ENCODE measurements at regions not wholly inside any gene's neighbourhood (a gene's known extent, or its start where the extent isn't known, plus 50 kb on each side); places are given as distances from the start of the nearest gene placed in this dataset.

DNA sequence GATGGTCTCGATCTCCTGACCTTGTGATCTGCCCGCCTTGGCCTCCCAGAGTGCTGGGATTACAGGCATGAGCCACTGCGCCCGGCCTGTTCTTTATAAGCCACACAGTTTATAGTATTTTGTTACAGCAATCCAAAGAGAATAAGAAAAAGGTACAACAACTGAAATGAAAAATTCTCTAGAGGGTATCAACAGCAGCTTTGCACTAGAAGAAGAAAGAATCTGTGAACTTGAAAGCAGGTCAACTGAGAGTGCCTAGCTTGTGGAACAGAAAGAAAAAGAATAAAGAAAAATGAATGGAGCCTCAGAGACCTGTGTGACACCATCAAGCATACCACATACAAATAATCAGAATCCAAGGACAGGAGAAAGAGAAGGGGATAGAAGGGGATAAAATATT, 66.8 kb upstream of the CTLA4 start (continued):
- TF ChIP-seq, protein P1, sequence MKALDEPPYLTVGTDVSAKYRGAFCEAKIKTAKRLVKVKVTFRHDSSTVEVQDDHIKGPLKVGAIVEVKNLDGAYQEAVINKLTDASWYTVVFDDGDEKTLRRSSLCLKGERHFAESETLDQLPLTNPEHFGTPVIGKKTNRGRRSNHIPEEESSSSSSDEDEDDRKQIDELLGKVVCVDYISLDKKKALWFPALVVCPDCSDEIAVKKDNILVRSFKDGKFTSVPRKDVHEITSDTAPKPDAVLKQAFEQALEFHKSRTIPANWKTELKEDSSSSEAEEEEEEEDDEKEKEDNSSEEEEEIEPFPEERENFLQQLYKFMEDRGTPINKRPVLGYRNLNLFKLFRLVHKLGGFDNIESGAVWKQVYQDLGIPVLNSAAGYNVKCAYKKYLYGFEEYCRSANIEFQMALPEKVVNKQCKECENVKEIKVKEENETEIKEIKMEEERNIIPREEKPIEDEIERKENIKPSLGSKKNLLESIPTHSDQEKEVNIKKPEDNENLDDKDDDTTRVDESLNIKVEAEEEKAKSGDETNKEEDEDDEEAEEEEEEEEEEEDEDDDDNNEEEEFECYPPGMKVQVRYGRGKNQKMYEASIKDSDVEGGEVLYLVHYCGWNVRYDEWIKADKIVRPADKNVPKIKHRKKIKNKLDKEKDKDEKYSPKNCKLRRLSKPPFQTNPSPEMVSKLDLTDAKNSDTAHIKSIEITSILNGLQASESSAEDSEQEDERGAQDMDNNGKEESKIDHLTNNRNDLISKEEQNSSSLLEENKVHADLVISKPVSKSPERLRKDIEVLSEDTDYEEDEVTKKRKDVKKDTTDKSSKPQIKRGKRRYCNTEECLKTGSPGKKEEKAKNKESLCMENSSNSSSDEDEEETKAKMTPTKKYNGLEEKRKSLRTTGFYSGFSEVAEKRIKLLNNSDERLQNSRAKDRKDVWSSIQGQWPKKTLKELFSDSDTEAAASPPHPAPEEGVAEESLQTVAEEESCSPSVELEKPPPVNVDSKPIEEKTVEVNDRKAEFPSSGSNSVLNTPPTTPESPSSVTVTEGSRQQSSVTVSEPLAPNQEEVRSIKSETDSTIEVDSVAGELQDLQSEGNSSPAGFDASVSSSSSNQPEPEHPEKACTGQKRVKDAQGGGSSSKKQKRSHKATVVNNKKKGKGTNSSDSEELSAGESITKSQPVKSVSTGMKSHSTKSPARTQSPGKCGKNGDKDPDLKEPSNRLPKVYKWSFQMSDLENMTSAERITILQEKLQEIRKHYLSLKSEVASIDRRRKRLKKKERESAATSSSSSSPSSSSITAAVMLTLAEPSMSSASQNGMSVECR (CRISPR knock-in tag; IDR thresholded peaks at IDR 0.05; ENCODE audit: borderline replicate concordance) = no peak
- TF ChIP-seq RELA (CRISPR knock-in tag; IDR thresholded peaks at IDR 0.05; ENCODE audit: borderline replicate concordance) (no peak), MXD4 (CRISPR knock-in tag; IDR thresholded peaks at IDR 0.05; ENCODE audit: borderline replicate concordance) (no peak), ZNF219 (CRISPR knock-in tag; IDR thresholded peaks at IDR 0.05; ENCODE audit: borderline replicate concordance) (no peak)
- TF ChIP-seq, protein P2, sequence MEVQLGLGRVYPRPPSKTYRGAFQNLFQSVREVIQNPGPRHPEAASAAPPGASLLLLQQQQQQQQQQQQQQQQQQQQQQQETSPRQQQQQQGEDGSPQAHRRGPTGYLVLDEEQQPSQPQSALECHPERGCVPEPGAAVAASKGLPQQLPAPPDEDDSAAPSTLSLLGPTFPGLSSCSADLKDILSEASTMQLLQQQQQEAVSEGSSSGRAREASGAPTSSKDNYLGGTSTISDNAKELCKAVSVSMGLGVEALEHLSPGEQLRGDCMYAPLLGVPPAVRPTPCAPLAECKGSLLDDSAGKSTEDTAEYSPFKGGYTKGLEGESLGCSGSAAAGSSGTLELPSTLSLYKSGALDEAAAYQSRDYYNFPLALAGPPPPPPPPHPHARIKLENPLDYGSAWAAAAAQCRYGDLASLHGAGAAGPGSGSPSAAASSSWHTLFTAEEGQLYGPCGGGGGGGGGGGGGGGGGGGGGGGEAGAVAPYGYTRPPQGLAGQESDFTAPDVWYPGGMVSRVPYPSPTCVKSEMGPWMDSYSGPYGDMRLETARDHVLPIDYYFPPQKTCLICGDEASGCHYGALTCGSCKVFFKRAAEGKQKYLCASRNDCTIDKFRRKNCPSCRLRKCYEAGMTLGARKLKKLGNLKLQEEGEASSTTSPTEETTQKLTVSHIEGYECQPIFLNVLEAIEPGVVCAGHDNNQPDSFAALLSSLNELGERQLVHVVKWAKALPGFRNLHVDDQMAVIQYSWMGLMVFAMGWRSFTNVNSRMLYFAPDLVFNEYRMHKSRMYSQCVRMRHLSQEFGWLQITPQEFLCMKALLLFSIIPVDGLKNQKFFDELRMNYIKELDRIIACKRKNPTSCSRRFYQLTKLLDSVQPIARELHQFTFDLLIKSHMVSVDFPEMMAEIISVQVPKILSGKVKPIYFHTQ (CRISPR knock-in tag; IDR thresholded peaks at IDR 0.05) = no peak
- TF ChIP-seq, protein P3, sequence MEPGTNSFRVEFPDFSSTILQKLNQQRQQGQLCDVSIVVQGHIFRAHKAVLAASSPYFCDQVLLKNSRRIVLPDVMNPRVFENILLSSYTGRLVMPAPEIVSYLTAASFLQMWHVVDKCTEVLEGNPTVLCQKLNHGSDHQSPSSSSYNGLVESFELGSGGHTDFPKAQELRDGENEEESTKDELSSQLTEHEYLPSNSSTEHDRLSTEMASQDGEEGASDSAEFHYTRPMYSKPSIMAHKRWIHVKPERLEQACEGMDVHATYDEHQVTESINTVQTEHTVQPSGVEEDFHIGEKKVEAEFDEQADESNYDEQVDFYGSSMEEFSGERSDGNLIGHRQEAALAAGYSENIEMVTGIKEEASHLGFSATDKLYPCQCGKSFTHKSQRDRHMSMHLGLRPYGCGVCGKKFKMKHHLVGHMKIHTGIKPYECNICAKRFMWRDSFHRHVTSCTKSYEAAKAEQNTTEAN (CRISPR knock-in tag; IDR thresholded peaks at IDR 0.05) = no peak
- TF ChIP-seq, protein P4, sequence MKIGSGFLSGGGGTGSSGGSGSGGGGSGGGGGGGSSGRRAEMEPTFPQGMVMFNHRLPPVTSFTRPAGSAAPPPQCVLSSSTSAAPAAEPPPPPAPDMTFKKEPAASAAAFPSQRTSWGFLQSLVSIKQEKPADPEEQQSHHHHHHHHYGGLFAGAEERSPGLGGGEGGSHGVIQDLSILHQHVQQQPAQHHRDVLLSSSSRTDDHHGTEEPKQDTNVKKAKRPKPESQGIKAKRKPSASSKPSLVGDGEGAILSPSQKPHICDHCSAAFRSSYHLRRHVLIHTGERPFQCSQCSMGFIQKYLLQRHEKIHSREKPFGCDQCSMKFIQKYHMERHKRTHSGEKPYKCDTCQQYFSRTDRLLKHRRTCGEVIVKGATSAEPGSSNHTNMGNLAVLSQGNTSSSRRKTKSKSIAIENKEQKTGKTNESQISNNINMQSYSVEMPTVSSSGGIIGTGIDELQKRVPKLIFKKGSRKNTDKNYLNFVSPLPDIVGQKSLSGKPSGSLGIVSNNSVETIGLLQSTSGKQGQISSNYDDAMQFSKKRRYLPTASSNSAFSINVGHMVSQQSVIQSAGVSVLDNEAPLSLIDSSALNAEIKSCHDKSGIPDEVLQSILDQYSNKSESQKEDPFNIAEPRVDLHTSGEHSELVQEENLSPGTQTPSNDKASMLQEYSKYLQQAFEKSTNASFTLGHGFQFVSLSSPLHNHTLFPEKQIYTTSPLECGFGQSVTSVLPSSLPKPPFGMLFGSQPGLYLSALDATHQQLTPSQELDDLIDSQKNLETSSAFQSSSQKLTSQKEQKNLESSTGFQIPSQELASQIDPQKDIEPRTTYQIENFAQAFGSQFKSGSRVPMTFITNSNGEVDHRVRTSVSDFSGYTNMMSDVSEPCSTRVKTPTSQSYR (CRISPR knock-in tag; IDR thresholded peaks at IDR 0.05) = no peak

DNA sequence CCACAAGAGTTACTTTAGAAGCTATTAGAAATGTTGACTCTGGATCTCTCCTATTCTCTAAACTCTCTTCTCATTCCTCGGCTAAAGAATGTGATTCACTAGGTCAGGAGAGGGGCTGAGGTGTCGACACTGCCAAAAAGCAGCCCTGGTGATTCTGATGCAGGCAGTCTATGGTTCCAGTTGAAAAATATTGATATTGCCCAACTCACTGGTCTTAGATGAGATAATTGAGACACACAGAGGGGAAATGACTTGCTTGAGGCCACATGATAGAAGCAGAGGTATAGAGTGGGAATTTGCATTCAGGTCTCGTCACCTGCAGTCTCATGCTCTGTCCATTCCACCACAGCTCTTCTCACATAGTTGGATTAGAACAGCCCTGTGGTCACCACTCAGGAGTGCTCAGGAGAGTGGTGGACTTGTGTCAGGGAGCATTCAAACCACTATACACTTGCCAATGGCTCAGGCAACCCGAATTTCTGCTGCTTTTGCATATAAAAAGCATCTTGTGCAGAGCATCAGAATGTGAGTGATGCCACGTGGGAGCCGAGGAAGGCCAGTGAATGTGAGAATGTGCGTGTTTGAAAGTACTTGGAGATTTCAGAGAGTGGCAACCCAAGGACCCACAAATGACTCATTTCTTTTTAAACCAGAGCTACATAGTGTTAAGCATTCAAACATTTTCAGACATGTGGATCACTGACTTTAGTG, 65.1 kb upstream of the CTLA4 start:
- no peak for DNase-seq (ENCODE audit: low spot score)
- ATAC-seq = no peak
- H3K27me3 Mint-ChIP-seq (ENCODE audit: low read depth) = no peaks in the 10 kb centered on the region
- H3K4me3 Mint-ChIP-seq = no peak overlapping the region
- ChIA-PET CTCF (no interaction called here), POLR2A (no interaction called here)
- no peaks in the 10 kb centered on the region for H3K36me3 Mint-ChIP-seq
- H3K9me3 Mint-ChIP-seq = peaks cover 11% of the 10 kb centered on the region
- no peak overlapping the region for H3K27ac Mint-ChIP-seq
- peaks cover 6% of the 10 kb centered on the region; the same call in 1 of the 2 replicates for H3K4me1 Mint-ChIP-seq
- TF ChIP-seq FOXK1 (CRISPR knock-in tag; IDR thresholded peaks at IDR 0.05) = no peak
- no peak for TF ChIP-seq SMAD4 (CRISPR knock-in tag; IDR thresholded peaks at IDR 0.05)
- TF ChIP-seq, protein P5, sequence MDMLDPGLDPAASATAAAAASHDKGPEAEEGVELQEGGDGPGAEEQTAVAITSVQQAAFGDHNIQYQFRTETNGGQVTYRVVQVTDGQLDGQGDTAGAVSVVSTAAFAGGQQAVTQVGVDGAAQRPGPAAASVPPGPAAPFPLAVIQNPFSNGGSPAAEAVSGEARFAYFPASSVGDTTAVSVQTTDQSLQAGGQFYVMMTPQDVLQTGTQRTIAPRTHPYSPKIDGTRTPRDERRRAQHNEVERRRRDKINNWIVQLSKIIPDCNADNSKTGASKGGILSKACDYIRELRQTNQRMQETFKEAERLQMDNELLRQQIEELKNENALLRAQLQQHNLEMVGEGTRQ (CRISPR knock-in tag; IDR thresholded peaks at IDR 0.05) = no peak
- TF ChIP-seq, protein P6, sequence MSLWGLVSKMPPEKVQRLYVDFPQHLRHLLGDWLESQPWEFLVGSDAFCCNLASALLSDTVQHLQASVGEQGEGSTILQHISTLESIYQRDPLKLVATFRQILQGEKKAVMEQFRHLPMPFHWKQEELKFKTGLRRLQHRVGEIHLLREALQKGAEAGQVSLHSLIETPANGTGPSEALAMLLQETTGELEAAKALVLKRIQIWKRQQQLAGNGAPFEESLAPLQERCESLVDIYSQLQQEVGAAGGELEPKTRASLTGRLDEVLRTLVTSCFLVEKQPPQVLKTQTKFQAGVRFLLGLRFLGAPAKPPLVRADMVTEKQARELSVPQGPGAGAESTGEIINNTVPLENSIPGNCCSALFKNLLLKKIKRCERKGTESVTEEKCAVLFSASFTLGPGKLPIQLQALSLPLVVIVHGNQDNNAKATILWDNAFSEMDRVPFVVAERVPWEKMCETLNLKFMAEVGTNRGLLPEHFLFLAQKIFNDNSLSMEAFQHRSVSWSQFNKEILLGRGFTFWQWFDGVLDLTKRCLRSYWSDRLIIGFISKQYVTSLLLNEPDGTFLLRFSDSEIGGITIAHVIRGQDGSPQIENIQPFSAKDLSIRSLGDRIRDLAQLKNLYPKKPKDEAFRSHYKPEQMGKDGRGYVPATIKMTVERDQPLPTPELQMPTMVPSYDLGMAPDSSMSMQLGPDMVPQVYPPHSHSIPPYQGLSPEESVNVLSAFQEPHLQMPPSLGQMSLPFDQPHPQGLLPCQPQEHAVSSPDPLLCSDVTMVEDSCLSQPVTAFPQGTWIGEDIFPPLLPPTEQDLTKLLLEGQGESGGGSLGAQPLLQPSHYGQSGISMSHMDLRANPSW (CRISPR knock-in tag; conservative IDR thresholded peaks at IDR 0.05; ENCODE audit: low read depth) = no peak
- no peak for TF ChIP-seq SOX15 (CRISPR knock-in tag; IDR thresholded peaks at IDR 0.05)
- no peak for TF ChIP-seq ESRRA (CRISPR knock-in tag; IDR thresholded peaks at IDR 0.05; ENCODE audit: borderline replicate concordance)
- TF ChIP-seq, protein P7, sequence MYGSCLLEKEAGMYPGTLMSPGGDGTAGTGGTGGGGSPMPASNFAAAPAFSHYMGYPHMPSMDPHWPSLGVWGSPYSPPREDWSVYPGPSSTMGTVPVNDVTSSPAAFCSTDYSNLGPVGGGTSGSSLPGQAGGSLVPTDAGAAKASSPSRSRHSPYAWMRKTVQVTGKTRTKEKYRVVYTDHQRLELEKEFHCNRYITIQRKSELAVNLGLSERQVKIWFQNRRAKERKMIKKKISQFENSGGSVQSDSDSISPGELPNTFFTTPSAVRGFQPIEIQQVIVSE (CRISPR knock-in tag; IDR thresholded peaks at IDR 0.05; ENCODE audit: borderline replicate concordance) = no peak
- no peak for TF ChIP-seq RELA (CRISPR knock-in tag; IDR thresholded peaks at IDR 0.05; ENCODE audit: borderline replicate concordance)
- TF ChIP-seq ZNF416 (CRISPR knock-in tag; IDR thresholded peaks at IDR 0.05) = no peak
- TF ChIP-seq, protein P4 (CRISPR knock-in tag; IDR thresholded peaks at IDR 0.05) = no peak

Data from WTC11 (cell line).